Osteocyte (in vitro differentiated cells): ENCODE measurements at regions not wholly inside any gene's neighbourhood (a gene's known extent, or its start where the extent isn't known, plus 50 kb on each side); places are given as distances from the start of the nearest gene placed in this dataset.
"Not testable (repeated sequence)": the region's sequence is repeated elsewhere in the genome, so short reads cannot be mapped to it uniquely, and the experiment has no call there.

Source experiments
- DNase-seq: peaks from one replicate; pipeline ENCODE4 v3.0.0; 2021; ENCODE audit warnings: mixed read lengths; ENCODE audit not compliant: unreplicated experiment; ENCODE audit errors: extremely low spot score
- H3K27ac Mint-ChIP-seq: one replicate; pipeline ENCODE4 v1.8.0; 2021; ENCODE audit warnings: mild to moderate bottlenecking, mixed read lengths; ENCODE audit not compliant: unreplicated experiment
- H3K27me3 Mint-ChIP-seq: one replicate; pipeline ENCODE4 v1.8.0; 2021; ENCODE audit warnings: mixed read lengths; ENCODE audit not compliant: unreplicated experiment
- H3K36me3 Mint-ChIP-seq: one replicate; pipeline ENCODE4 v1.8.0; 2021; ENCODE audit warnings: mixed read lengths; ENCODE audit not compliant: unreplicated experiment
- H3K4me1 Mint-ChIP-seq: one replicate; pipeline ENCODE4 v1.8.0; 2021; ENCODE audit warnings: mixed read lengths; ENCODE audit not compliant: unreplicated experiment
- H3K4me3 Mint-ChIP-seq: one replicate; pipeline ENCODE4 v1.8.0; 2021; ENCODE audit warnings: mild to moderate bottlenecking, moderate library complexity, mixed read lengths; ENCODE audit not compliant: unreplicated experiment
- H3K9me3 Mint-ChIP-seq: one replicate; pipeline ENCODE4 v1.8.0; 2021; ENCODE audit warnings: mixed read lengths; ENCODE audit not compliant: unreplicated experiment
- CTCF ChIP-seq: fragments of 200-600 bp; sonication (generic); IDR thresholded peaks from 2 replicates; pipeline ENCODE4 v1.5.0; 2021; ENCODE audit warnings: antibody characterized with exemption, mild to moderate bottlenecking, moderate library complexity

- no peak for TF ChIP-seq CTCF
- Mint-ChIP-seq H3K4me3 (no peak overlapping the region), H3K36me3 (no peaks in the 10 kb centered on the region), H3K27me3 (no peaks in the 10 kb centered on the region), H3K9me3 (no peaks in the 10 kb centered on the region), H3K4me1 (no peaks in the 10 kb centered on the region), H3K27ac (no peak overlapping the region)
- no peak for DNase-seq
Observed at GRCh38 chr13:90320664-90321063, 1026.8 kb upstream of the MIR17HG start.

GRCh38 chr13:90321281-90321931 is 1026.1 kb upstream of the MIR17HG start:
- Mint-ChIP-seq H3K4me1 (no peaks in the 10 kb centered on the region), H3K36me3 (no peaks in the 10 kb centered on the region), H3K27me3 (no peaks in the 10 kb centered on the region), H3K4me3 (no peak overlapping the region), H3K27ac (no peak overlapping the region), H3K9me3 (no peaks in the 10 kb centered on the region)
- TF ChIP-seq CTCF, result no peak
- no peak for DNase-seq

GRCh38 chr13:90329641-90330040 is 1017.8 kb upstream of the MIR17HG start:
- Mint-ChIP-seq H3K4me1 (peaks cover 2% of the 10 kb centered on the region), H3K27ac (no peak overlapping the region), H3K9me3 (no peaks in the 10 kb centered on the region), H3K27me3 (no peaks in the 10 kb centered on the region), H3K4me3 (no peak overlapping the region), H3K36me3 (no peaks in the 10 kb centered on the region)
- TF ChIP-seq CTCF, result no peak
- no peak for DNase-seq

GRCh38 chr13:90331974-90332373 is 1015.5 kb upstream of the MIR17HG start:
- Mint-ChIP-seq H3K27me3 (no peaks in the 10 kb centered on the region), H3K36me3 (no peaks in the 10 kb centered on the region), H3K4me1 (peaks cover 2% of the 10 kb centered on the region), H3K4me3 (no peak overlapping the region), H3K9me3 (no peaks in the 10 kb centered on the region), H3K27ac (no peak overlapping the region)
- DNase-seq, result no peak
- TF ChIP-seq CTCF, result no peak

- Mint-ChIP-seq H3K36me3 (no peaks in the 10 kb centered on the region), H3K27ac (no peak overlapping the region), H3K4me1 (no peaks in the 10 kb centered on the region), H3K27me3 (no peaks in the 10 kb centered on the region), H3K4me3 (no peak overlapping the region), H3K9me3 (peaks cover 10% of the 10 kb centered on the region)
- TF ChIP-seq CTCF, result no peak
- DNase-seq, result no peak
Observed at GRCh38 chr13:90336507-90336906, 1011.0 kb upstream of the MIR17HG start.

- H3K27me3 Mint-ChIP-seq, H3K36me3 Mint-ChIP-seq, DNase-seq, H3K9me3 Mint-ChIP-seq, H3K4me3 Mint-ChIP-seq, H3K27ac Mint-ChIP-seq, H3K4me1 Mint-ChIP-seq: not testable (repeated sequence)
Observed at GRCh38 chr13:90341348-90341747, 1006.1 kb upstream of the MIR17HG start.

GRCh38 chr13:90348477-90349136 is 998.9 kb upstream of the MIR17HG start:
- not testable (repeated sequence) for H3K27ac Mint-ChIP-seq, H3K4me1 Mint-ChIP-seq, DNase-seq, H3K36me3 Mint-ChIP-seq, H3K4me3 Mint-ChIP-seq, H3K9me3 Mint-ChIP-seq, H3K27me3 Mint-ChIP-seq
